ENCODE measurements at regions not wholly inside any gene's neighbourhood (a gene's known extent, or its start where the extent isn't known, plus 50 kb on each side); places are given as distances from the start of the nearest gene placed in this dataset.

DNA sequence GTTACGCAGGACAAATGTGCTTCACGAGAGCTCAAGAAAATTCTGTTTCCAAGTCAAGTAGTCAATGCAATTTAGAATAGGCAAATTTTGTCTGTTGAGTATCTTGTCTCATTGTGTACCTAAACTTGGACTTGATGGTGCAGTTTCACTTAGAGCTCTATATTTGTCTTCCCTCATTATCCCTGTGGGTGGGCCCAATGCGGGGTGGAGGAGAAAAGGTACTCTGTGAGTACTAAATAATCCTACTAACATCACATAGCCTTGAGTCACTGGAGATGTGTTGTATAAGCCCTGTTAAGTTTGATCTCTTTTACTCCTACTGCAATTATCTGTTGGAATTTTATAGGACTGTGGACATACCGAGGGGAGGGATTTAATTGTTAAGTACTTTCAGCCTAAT is 331.2 kb downstream of the METTL15 start:
- intact Hi-C loops (cut with DNase I), result no loop called here
- no peak for DNase-seq (ENCODE audit: low spot score)

- intact Hi-C loops (cut with DNase I), result no loop called here
Observed at GRCh38 chr11:28420099-28420498, 311.9 kb downstream of the METTL15 start.

DNA sequence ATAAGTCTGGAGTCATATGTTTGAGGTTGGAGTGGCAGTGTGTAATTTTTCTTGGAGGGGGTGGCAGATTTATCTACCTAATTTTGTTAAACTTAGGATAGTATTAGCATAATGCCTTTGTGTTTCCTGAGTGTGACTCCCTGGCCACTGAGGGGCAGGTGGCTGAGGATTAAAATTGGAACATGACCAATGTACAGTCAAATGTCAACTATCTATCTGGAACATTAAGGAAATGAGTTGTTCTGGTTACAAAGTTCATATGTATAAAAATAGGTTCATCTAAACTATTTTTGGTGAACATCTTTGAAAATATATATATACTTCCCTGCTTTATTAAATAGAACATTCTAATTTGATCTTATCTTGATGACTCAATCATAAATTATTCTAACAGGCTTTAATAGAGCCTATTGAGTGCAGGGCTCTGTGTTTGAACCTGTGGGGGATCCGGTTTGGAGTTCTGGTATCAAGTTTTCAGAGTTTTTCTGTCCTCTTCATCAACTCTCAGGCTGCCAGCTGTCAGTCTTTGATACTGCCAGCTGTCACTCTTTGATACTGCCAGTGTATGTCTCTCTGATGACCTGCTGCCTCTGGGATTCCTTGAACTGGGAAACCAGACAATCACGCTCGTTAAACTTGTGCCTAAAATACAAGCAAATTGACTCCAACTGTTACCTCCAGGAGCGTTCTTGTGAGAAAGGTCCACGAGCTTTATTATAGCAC is 309.6 kb downstream of the METTL15 start:
- intact Hi-C loops (cut with DNase I), result no loop called here
- no peak for DNase-seq (ENCODE audit: low spot score)

More at GRCh38 chr11:28420099-28420498, 311.9 kb downstream of the METTL15 start:
- no peak for DNase-seq (ENCODE audit: low spot score)

GRCh38 chr11:28412029-28412428 is 303.8 kb downstream of the METTL15 start:
- DNase-seq (ENCODE audit: low spot score), result no peak
- intact Hi-C loops (cut with DNase I), result no loop called here

DNA sequence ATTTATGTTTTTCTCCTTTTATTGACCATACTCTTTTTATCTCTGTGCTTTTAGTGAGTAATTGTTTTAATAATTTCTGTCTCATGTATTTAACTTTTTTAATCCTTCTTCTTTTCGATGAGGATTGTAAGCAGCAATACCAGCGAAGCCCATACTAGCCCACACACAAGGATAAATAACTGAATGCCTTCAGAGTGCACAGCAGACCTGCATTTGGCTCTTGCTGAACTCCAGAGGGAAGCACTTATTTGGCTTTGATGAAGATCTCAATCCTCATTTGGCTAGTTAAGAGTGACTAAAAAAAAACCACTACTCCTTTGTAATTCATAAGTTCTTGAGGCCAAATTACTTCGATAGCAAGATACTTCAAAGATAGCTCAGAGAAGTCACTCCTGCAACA is 293.3 kb downstream of the METTL15 start:
- no peak for DNase-seq (ENCODE audit: low spot score)
- intact Hi-C loops (cut with DNase I), result no loop called here

- DNase-seq (ENCODE audit: low spot score), result no peak
- intact Hi-C loops (cut with DNase I), result no loop called here
Observed at GRCh38 chr11:28400331-28401100, 292.3 kb downstream of the METTL15 start.

- intact Hi-C loops (cut with DNase I), result no loop called here
- no peak for DNase-seq (ENCODE audit: low spot score)
Observed at GRCh38 chr11:28393348-28393747, 285.2 kb downstream of the METTL15 start.

DNA sequence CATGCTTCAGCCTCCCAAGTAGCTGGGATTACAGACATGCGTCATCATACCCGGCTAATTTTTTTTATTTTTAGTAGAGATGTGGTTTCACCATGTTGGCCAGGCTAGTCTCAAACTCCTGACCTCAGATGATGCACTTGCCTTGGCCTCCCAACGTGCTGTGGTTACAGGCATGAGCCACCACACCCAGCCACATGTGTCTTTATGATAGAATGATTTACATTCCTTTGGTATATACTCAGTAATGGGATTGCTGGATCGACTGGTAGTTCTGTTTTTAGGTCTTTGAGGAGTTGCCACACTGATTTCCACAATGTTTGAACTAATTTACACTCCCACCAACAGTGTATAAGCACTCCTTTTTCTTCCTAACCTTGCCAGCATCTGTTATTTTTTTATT is 276.2 kb downstream of the METTL15 start:
- no peak for DNase-seq (ENCODE audit: low spot score)
- intact Hi-C loops (cut with DNase I), result no loop called here

DNA sequence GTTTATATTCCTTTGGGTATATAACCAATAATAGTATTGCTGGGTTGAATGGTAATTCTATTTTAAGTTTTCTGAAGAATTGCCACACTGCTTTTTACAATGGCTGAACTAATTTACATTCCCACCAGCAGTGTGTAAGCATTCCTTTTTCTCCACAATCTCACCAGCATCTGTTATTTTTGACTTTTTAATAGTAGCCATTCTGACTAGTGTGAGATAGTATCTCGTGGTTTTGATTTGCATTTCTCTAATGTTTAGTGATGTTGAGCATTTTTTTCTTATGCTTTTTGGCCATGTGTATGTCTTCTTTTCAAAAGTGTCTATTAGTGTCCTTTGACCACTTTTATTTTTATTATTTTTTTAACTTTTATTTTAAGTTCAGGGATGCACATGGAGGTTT is 275.3 kb downstream of the METTL15 start:
- intact Hi-C loops (cut with DNase I), result no loop called here
- DNase-seq (ENCODE audit: low spot score), result no peak

Small RNA genes in the stretch of these regions (microRNA-seq; reads per million reads assigned to microRNA genes)
- 0 reads per million in 2 donors for gene MIR8068 (ENCODE audit: borderline microRNAs expressed in 2 of 2)

Measured in posterior vena cava (tissue), 2 donors.